GM10266 (cell line): ENCODE measurements at regions not wholly inside any gene's neighbourhood (a gene's known extent, or its start where the extent isn't known, plus 50 kb on each side); places are given as distances from the start of the nearest gene placed in this dataset.
"Not testable (repeated sequence)": the region's sequence is repeated elsewhere in the genome, so short reads cannot be mapped to it uniquely, and the experiment has no call there.

Source experiments
- DNase-seq: peaks from one replicate; pipeline ENCODE4 v3.0.0; 2012; ENCODE audit errors: extremely low spot score
- TF ChIP-seq, protein P1 (sequence below): IDR thresholded peaks from 2 replicates; pipeline ENCODE4 v1.5.1; 2012; ENCODE audit warnings: mild to moderate bottlenecking, low read depth; ENCODE audit not compliant: control insufficient read depth, insufficient read depth; ENCODE audit errors: missing control alignments

DNA sequence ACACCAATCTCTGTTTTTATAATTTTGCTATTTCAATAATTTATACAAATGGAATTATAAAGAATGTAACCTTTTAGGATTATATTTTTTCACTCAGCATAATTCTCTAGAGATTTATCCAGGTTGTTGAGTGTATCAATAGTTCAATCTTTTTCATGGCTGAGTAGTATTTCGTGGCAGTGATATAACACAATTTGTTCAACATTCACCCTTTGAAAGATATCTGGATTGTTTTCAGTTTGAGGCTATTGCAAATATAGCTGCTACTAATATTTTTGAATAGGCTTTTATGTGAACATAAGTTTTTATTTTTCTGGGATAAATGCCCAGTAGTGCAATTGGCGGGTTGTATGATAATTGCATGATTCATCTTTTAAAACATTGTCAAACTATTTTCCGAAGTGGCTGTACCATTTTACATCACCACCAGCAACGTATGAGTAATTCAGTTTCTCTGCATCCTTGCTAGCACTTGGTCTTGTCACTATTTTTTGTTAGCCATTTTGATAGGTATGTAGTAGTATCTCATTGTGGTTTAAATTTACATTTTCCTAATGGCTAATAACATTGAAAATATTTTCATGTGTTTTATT is 55.6 kb upstream of the ABCD3 start:
- TF ChIP-seq, protein P1, sequence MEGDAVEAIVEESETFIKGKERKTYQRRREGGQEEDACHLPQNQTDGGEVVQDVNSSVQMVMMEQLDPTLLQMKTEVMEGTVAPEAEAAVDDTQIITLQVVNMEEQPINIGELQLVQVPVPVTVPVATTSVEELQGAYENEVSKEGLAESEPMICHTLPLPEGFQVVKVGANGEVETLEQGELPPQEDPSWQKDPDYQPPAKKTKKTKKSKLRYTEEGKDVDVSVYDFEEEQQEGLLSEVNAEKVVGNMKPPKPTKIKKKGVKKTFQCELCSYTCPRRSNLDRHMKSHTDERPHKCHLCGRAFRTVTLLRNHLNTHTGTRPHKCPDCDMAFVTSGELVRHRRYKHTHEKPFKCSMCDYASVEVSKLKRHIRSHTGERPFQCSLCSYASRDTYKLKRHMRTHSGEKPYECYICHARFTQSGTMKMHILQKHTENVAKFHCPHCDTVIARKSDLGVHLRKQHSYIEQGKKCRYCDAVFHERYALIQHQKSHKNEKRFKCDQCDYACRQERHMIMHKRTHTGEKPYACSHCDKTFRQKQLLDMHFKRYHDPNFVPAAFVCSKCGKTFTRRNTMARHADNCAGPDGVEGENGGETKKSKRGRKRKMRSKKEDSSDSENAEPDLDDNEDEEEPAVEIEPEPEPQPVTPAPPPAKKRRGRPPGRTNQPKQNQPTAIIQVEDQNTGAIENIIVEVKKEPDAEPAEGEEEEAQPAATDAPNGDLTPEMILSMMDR, result no peak
- no peak for DNase-seq

DNA sequence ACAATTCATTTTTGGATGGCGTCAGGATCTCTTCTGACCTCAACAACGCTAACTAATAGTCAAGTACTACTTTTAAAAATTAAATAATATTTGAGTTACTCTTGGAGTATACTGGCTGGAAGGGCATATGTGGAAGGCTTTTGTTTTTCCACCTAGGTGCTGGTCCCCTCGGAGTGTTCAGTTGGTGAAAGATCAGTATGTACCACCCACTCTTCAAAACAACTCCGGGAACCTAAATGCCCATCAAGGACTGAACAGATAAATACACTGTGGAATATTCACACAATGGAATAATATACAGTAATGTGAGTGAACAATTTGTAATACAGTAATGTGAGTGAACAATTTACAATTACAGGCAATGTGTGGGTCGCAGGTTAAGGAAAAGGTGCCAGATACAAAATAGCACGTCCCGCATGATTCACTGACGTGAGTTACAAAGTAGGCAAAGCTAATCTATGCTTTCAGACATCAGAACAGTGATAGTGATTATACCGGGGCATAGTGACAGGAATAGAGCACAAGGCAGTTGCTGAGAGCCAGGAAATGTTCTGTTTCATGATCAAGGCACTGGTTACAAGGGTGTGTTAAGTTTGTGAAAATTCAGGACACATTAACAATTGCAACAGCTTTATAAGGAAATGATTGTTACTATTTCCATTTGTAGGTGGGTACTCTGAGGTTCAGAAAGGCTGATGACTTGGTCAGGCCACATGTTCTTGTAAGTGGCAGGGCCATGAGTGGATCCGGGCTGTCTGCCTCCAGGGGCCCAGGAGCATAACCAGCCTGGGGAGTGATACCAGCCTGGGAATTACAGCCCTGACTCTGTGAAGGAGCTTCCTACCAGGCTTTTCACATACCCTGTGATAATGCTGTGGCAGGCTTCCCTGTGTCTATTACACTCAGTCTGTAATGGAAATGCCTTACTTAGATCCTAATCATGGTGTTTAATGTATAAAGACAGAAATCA is 59.3 kb upstream of the ABCD3 start:
- TF ChIP-seq, protein P1, result no peak
- no peak for DNase-seq

DNA sequence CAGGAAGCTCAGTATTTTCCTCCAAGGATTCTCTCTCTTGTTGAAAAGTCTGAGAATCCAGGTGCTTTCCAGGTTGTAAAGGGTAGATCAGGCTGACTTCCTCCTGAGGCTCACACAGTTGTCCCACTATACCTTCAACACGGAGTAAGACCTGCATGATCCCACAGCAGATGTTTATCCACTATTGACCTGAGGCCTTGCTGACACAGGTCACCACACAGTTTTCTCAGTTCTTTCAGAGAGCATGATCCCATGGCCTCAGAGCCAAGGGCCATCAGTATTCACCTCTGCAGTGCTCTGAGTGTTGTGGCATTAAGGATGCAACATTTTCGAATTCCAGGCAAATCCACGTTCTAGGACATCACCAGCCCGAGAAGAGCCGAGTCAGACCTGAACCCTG is 60.5 kb upstream of the ABCD3 start:
- TF ChIP-seq, protein P1, result no peak
- no peak for DNase-seq

DNA sequence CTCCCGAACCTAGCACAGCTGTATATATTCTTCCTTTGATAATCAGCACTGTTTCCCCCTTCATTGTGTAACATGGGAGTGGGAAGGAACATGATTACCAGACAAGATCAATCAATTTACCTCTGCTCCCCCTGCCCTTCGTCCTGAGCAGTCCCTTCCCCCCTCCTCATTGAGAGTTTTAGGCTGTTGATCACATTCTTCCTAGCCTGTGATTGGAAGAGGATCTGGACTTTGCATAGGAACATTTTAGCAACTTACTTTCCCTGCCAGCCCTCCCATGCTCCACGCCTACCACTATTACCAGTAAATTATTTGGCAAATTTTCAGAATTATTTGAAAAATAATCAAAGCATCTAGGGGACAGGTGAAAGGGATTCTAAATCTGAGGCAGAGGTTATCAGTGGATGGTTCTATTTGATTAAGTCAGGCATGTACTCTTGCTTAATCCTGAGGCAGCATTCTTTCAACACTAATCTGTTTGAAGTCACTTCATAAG is 62.7 kb upstream of the ABCD3 start:
- TF ChIP-seq, protein P1, result no peak
- DNase-seq, result no peak

DNA sequence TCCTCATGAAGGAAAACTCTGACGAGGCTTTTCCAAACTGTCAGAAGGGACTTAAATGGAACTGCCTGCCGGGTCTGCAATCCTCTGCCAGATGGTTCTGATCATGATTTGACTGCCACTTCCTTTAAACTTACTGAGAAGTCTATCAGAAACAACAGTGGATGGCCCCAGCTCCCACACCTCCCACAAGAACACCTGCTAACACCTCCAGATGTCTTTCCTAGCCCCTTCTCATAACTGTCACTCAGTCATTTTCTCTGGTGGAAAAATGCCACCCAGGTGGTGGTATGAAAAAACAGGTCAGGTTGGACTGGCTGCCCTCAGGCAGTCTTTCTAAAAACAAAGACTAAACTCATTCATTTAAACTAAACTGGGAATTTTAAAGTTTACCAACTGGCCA is 66.7 kb upstream of the ABCD3 start:
- TF ChIP-seq, protein P1, result no peak
- no peak for DNase-seq

DNA sequence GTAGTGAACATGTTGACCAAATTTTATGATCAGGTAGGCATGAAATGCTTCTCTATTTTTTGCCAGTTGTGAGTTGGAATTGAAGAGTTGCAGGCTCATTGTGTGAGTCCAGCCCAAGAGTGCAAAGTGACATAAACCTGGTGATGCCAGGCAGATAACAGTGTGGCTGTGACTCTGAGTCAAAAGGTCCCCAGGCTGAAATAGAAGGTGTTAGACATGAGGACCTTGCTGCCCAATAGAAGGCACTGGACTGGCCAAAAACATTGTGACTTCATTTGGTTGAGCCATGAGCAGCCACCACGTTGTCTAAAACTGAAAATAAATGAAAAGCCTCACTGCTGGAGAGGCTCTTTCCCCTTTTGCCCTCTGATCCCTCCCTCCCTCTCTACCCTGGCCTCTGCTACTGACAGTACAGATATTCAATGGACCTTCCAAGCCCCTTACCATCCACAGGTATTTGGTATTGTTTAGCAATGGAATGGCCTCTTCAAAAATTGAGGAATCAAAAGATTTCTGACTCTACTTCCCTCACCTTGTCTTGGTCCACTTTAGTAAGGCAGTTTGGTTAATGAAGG is 67.8 kb upstream of the ABCD3 start:
- no peak for DNase-seq
- TF ChIP-seq, protein P1, result no peak

DNA sequence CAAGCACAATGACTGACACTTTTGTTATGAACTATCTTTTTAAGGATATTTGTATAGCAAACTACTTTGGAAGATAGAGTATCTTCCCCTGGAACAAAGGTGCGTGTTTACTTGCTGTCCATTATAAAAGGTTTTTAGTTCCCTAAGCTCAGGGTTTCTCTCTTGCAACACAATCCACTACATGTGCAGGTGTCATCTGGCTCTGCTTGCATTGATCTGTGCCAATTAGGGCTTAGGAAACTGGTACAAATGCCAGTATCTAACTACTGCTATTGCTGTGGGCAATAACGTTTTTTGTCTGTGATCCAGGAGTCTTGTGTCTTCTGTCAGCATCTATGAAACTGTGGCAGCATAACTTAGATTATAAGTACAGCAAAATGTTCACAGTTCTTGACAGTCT is 68.3 kb upstream of the ABCD3 start:
- TF ChIP-seq, protein P1, result no peak
- no peak for DNase-seq

DNA sequence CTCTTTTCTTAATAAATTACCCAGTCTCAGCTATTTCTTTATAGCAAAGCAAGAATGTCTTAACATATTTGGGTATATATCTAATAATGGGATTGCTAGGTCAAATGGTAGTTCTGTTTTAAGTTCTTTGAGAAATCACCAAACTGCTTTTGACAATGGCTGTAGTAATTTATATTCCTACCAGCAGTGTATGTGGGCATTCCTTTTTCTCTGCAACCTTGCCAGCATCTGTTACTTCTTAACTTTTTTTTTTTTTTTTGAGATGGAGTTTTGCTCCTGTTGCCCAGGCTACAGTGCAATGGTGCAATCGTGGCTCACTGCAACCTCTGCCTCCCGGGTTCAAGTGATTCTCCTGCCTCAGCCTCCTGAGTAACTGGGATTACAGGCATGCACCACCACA is 69.8 kb upstream of the ABCD3 start:
- not testable (repeated sequence) for DNase-seq
